Omental fat pad (tissue), 3 donors: ENCODE measurements at regions not wholly inside any gene's neighbourhood (a gene's known extent, or its start where the extent isn't known, plus 50 kb on each side); places are given as distances from the start of the nearest gene placed in this dataset.

Experiments
- ATAC-seq: fragments of 150-250 bp; one replicate; pipeline ENCODE4 v1.9.1; 2016; ENCODE audit warnings: mild to moderate bottlenecking, moderate library complexity; ENCODE audit not compliant: low FRiP score
- DNase-seq: peaks from one replicate; pipeline ENCODE4 v3.0.0-alpha.2; 2019; ENCODE audit warnings: low spot score
- CTCF ChIP-seq, 3 donors: fragments of 450-650 bp; IDR thresholded peaks; one replicate each; pipeline ENCODE4 v1.5.1; 2016 to 2017; ENCODE audit warnings: antibody characterized with exemption in 3 of 3, mild to moderate bottlenecking in 3 of 3, moderate library complexity in 2 of 3

- no peak for ATAC-seq
- no peak for TF ChIP-seq CTCF (IDR thresholded peaks at IDR 0.05)
Observed at GRCh38 chr5:112628214-112628980, 109.3 kb upstream of the APC start.

GRCh38 chr5:112630246-112631009 lies 107.3 kb upstream of the APC start:
- no peak for DNase-seq
- ATAC-seq, result no peak
- TF ChIP-seq CTCF (IDR thresholded peaks at IDR 0.05), result no peak

More at GRCh38 chr5:112628214-112628980, 109.3 kb upstream of the APC start:
- DNase-seq, result no peak

GRCh38 chr5:112634166-112634565 lies 103.5 kb upstream of the APC start:
- no peak for TF ChIP-seq CTCF (IDR thresholded peaks at IDR 0.05)
- no peak for DNase-seq
- no peak for ATAC-seq

GRCh38 chr5:112634796-112635195 lies 102.9 kb upstream of the APC start:
- no peak for ATAC-seq
- DNase-seq, result no peak
- no peak for TF ChIP-seq CTCF (IDR thresholded peaks at IDR 0.05)

GRCh38 chr5:112635276-112635675 lies 102.4 kb upstream of the APC start:
- DNase-seq (no peak), ATAC-seq (no peak)
- no peak for TF ChIP-seq CTCF (IDR thresholded peaks at IDR 0.05)

- no peak for ATAC-seq
- no peak for TF ChIP-seq CTCF (IDR thresholded peaks at IDR 0.05)
- DNase-seq, result no peak
Observed at GRCh38 chr5:112635771-112636731, 101.6 kb upstream of the APC start.
